Ishikawa (cell line): ENCODE measurements at regions not wholly inside any gene's neighbourhood (a gene's known extent, or its start where the extent isn't known, plus 50 kb on each side); places are given as distances from the start of the nearest gene placed in this dataset.

ENCODE experiments used
- CEBPB ChIP-seq: IDR thresholded peaks from 2 replicates; pipeline ENCODE4 v1.6.1; 2012
- CREB1 ChIP-seq: IDR thresholded peaks from 2 replicates; pipeline ENCODE4 v1.6.1; 2012; ENCODE audit warnings: low read depth
- EGR1 ChIP-seq: IDR thresholded peaks from 2 replicates; pipeline ENCODE4 v1.6.1; 2012
- EP300 ChIP-seq: IDR thresholded peaks from 2 replicates; pipeline ENCODE4 v1.6.1; 2012; ENCODE audit warnings: borderline replicate concordance
- FOXM1 ChIP-seq: IDR thresholded peaks from 2 replicates; pipeline ENCODE4 v1.6.1; 2012; ENCODE audit warnings: low read depth, borderline replicate concordance
- MAX ChIP-seq: IDR thresholded peaks from 2 replicates; pipeline ENCODE4 v1.6.1; 2012
- NFIC ChIP-seq: IDR thresholded peaks from 2 replicates; pipeline ENCODE4 v1.6.1; 2012
- RAD21 ChIP-seq: IDR thresholded peaks from 2 replicates; pipeline ENCODE4 v1.6.1; 2012; ENCODE audit warnings: low read depth
- REST ChIP-seq: IDR thresholded peaks from 2 replicates; pipeline ENCODE4 v1.6.1; 2012; ENCODE audit warnings: low read depth, mild to moderate bottlenecking
- TAF1 ChIP-seq: IDR thresholded peaks from 2 replicates; pipeline ENCODE4 v1.6.1; 2012; ENCODE audit warnings: low read depth, mild to moderate bottlenecking
- TCF12 ChIP-seq: IDR thresholded peaks from 2 replicates; pipeline ENCODE4 v1.6.1; 2012; ENCODE audit warnings: low read depth
- TEAD4 ChIP-seq: IDR thresholded peaks from 2 replicates; pipeline ENCODE4 v1.6.1; 2012
- USF1 ChIP-seq: IDR thresholded peaks from 2 replicates; pipeline ENCODE4 v1.6.1; 2012
- YY1 ChIP-seq: IDR thresholded peaks from 2 replicates; pipeline ENCODE4 v1.6.1; 2012; ENCODE audit warnings: low read depth
- ZBTB7A ChIP-seq: IDR thresholded peaks from 2 replicates; pipeline ENCODE4 v1.6.1; 2012; ENCODE audit warnings: low read depth

- no peak for TF ChIP-seq USF1
- no peak for TF ChIP-seq FOXM1
- no peak for TF ChIP-seq RAD21
- no peak for TF ChIP-seq MAX
- no peak for TF ChIP-seq EGR1
- TF ChIP-seq EP300, result no peak
- TF ChIP-seq ZBTB7A, result no peak
- no peak for TF ChIP-seq CEBPB
- TF ChIP-seq TCF12, result no peak
- no peak for TF ChIP-seq NFIC
Observed at GRCh38 chrX:117335209-117335608, 781.4 kb downstream of the KLHL13 start.

GRCh38 chrX:117327373-117327772 lies 789.2 kb downstream of the KLHL13 start:
- TF ChIP-seq TCF12 (no peak), YY1 (no peak), TEAD4 (no peak)

- no peak for TF ChIP-seq TCF12
- no peak for TF ChIP-seq TEAD4
- TF ChIP-seq REST, result no peak
- TF ChIP-seq CEBPB, result no peak
- TF ChIP-seq YY1, result no peak
- TF ChIP-seq ZBTB7A, result no peak
Observed at GRCh38 chrX:117325706-117326105, 790.9 kb downstream of the KLHL13 start.

- TF ChIP-seq NFIC, result no peak
- no peak for TF ChIP-seq TCF12
- TF ChIP-seq TEAD4, result no peak
- no peak for TF ChIP-seq YY1
- TF ChIP-seq RAD21, result no peak
- no peak for TF ChIP-seq FOXM1
- no peak for TF ChIP-seq MAX
- TF ChIP-seq TAF1, result no peak
- TF ChIP-seq EGR1, result no peak
- no peak for TF ChIP-seq CREB1
- no peak for TF ChIP-seq ZBTB7A
- TF ChIP-seq CEBPB, result no peak
- no peak for TF ChIP-seq USF1
- no peak for TF ChIP-seq REST
- no peak for TF ChIP-seq EP300
Observed at GRCh38 chrX:117305168-117305766, 811.3 kb downstream of the KLHL13 start.

GRCh38 chrX:117301086-117301485 lies 815.5 kb downstream of the KLHL13 start:
- TF ChIP-seq USF1, result no peak
- no peak for TF ChIP-seq EP300
- no peak for TF ChIP-seq FOXM1
- no peak for TF ChIP-seq CEBPB
- TF ChIP-seq RAD21, result no peak
- no peak for TF ChIP-seq TAF1
- TF ChIP-seq CREB1, result no peak
- no peak for TF ChIP-seq TEAD4
- TF ChIP-seq EGR1, result no peak
- no peak for TF ChIP-seq REST
- TF ChIP-seq TCF12, result no peak
- TF ChIP-seq YY1, result no peak
- TF ChIP-seq NFIC, result no peak
- no peak for TF ChIP-seq MAX
- TF ChIP-seq ZBTB7A, result no peak
